ENCODE measurements at regions not wholly inside any gene's neighbourhood (a gene's known extent, or its start where the extent isn't known, plus 50 kb on each side); places are given as distances from the start of the nearest gene placed in this dataset.
A peak's percentile ranks its signal among the peaks of the same experiment; 100 is the strongest.

DNA sequence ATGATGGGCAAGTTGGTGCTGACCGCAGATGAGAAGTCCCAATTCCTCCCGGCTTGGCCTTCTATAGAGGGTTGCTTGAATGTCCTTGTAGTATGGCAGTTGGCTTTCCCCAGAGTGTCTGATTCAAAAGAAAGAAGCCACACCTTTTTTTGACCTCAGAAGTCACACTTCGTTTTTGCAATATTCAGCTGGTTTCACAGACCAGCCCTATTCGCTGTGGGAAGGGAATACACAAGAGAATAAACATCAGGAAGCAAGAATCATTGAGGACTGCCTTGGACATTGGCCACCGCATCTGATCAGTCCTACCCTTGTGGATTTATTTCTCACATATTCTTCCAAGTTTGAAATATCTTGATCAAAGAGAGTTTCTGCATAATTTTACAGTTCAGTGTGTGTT, 228.6 kb upstream of the SUCLG2 start:
- no peak for FAIRE-seq
- ATAC-seq: no peak
- CTCF ChIA-PET: no interaction called here
- H3K4me3 ChIP-seq: no peak overlapping the region
- POLR2A ChIA-PET: no interaction called here
- no peak overlapping the region for H3K27ac ChIP-seq
- no peaks in the 10 kb centered on the region for H3K9me3 ChIP-seq
- 68% methylated on average over 5 of the region's 5 CpGs for WGBS (ENCODE audit: missing lambda C conversion rate)
- no peak overlapping the region for H3K4me2 ChIP-seq
- no peak for TF ChIP-seq HEYL (CRISPR knock-in tag; IDR thresholded peaks at IDR 0.05)
- TF ChIP-seq EHF (CRISPR knock-in tag; IDR thresholded peaks at IDR 0.05): no peak
- no peak for TF ChIP-seq NR3C1 (IDR thresholded peaks at IDR 0.05)
- no peak for TF ChIP-seq PHF8 (IDR thresholded peaks at IDR 0.05; ENCODE audit: borderline replicate concordance, low read depth)
- no peak for TF ChIP-seq HOXB13 (CRISPR knock-in tag; IDR thresholded peaks at IDR 0.05; ENCODE audit: low read depth)
- TF ChIP-seq, protein P1, sequence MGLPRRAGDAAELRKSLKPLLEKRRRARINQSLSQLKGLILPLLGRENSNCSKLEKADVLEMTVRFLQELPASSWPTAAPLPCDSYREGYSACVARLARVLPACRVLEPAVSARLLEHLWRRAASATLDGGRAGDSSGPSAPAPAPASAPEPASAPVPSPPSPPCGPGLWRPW (IDR thresholded peaks at IDR 0.05): no peak
- no peak for TF ChIP-seq ZC3H11A (IDR thresholded peaks at IDR 0.05)
- TF ChIP-seq, protein P2, sequence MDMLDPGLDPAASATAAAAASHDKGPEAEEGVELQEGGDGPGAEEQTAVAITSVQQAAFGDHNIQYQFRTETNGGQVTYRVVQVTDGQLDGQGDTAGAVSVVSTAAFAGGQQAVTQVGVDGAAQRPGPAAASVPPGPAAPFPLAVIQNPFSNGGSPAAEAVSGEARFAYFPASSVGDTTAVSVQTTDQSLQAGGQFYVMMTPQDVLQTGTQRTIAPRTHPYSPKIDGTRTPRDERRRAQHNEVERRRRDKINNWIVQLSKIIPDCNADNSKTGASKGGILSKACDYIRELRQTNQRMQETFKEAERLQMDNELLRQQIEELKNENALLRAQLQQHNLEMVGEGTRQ (IDR thresholded peaks at IDR 0.05): no peak
- TF ChIP-seq RFX5 (IDR thresholded peaks at IDR 0.05): no peak
- TF ChIP-seq, protein P3, sequence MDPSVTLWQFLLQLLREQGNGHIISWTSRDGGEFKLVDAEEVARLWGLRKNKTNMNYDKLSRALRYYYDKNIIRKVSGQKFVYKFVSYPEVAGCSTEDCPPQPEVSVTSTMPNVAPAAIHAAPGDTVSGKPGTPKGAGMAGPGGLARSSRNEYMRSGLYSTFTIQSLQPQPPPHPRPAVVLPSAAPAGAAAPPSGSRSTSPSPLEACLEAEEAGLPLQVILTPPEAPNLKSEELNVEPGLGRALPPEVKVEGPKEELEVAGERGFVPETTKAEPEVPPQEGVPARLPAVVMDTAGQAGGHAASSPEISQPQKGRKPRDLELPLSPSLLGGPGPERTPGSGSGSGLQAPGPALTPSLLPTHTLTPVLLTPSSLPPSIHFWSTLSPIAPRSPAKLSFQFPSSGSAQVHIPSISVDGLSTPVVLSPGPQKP (IDR thresholded peaks at IDR 0.05; ENCODE audit: low read depth, low read length): no peak
- TF ChIP-seq SREBF2 (IDR thresholded peaks at IDR 0.05): no peak
- DNase-seq (ENCODE audit: low read depth in 1 of 2, low spot score in 1 of 2): no peak
- H3K4me1 ChIP-seq: no peaks in the 10 kb centered on the region

DNA sequence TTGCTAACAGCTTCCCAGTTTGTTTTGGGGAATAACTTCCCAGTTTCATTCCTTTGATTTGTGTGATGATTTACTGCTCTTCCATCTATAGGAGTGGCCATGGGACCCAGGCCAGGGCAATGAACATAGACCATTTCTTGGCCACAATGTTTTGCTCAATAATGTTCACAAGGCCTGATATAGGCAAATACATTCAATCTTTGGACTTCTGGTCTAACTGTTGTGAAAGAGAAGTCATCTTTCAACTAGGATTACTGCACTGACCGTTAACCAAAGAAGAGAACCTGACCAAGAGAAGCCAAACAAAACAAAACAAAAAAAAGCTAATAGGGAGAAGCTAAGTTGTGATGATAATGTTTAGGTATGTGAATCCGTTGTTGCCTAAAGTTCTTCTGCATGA, 221.8 kb upstream of the SUCLG2 start:
- Histone ChIP-seq H3K4me1 (peaks cover 19% of the 10 kb centered on the region), H3K9me3 (no peaks in the 10 kb centered on the region), H3K27ac (peak overlapping the region; percentile 39 to 42; a peak in 3 of 6 replicates), H3K4me3 (no peak overlapping the region), H3K4me2 (peak overlapping the region; percentile 41)
- ATAC-seq: peak in 1 of 2 experiments; percentile 73; a peak in 3 of 6 replicates
- ChIA-PET POLR2A (no interaction called here), CTCF (no interaction called here)
- TF ChIP-seq CHD2 (IDR thresholded peaks at IDR 0.05; ENCODE audit: low read length, partially characterized antibody) (no peak), SMC3 (IDR thresholded peaks at IDR 0.05) (no peak), HEYL (CRISPR knock-in tag; IDR thresholded peaks at IDR 0.05) (no peak), MAZ (IDR thresholded peaks at IDR 0.05; ENCODE audit: borderline replicate concordance, low read depth, low read length) (no peak), FOSB (CRISPR knock-in tag; IDR thresholded peaks at IDR 0.05) (no peak), ZC3H11A (IDR thresholded peaks at IDR 0.05) (no peak), FOXS1 (CRISPR knock-in tag; IDR thresholded peaks at IDR 0.05) (no peak), CBX8 (IDR thresholded peaks at IDR 0.05) (no peak), NPAS2 (CRISPR knock-in tag; IDR thresholded peaks at IDR 0.05; ENCODE audit: borderline replicate concordance) (no peak), GATA3 (IDR thresholded peaks at IDR 0.05; ENCODE audit: borderline replicate concordance) (no peak), TP53 (CRISPR knock-in tag; IDR thresholded peaks at IDR 0.05) (no peak), NFE2L2 (conservative IDR thresholded peaks at IDR 0.05; ENCODE audit: low read length) (no peak), ZSCAN20 (CRISPR knock-in tag; IDR thresholded peaks at IDR 0.05) (no peak), KDM1A (IDR thresholded peaks at IDR 0.05; ENCODE audit: low read depth) (no peak)
- TF ChIP-seq, protein P4, sequence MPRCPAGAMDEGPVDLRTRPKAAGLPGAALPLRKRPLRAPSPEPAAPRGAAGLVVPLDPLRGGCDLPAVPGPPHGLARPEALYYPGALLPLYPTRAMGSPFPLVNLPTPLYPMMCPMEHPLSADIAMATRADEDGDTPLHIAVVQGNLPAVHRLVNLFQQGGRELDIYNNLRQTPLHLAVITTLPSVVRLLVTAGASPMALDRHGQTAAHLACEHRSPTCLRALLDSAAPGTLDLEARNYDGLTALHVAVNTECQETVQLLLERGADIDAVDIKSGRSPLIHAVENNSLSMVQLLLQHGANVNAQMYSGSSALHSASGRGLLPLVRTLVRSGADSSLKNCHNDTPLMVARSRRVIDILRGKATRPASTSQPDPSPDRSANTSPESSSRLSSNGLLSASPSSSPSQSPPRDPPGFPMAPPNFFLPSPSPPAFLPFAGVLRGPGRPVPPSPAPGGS (IDR thresholded peaks at IDR 0.05): no peak
- FAIRE-seq: no peak
- WGBS (ENCODE audit: missing lambda C conversion rate): 27% methylated on average over 2 of the region's 2 CpGs
- DNase-seq (ENCODE audit: low read depth in 1 of 2, low spot score in 1 of 2): peak in 1 of 2 experiments; percentile 22

Data from A549 (cell line).